Stomach (tissue), 8 donors: ENCODE measurements at regions not wholly inside any gene's neighbourhood (a gene's known extent, or its start where the extent isn't known, plus 50 kb on each side); places are given as distances from the start of the nearest gene placed in this dataset.

Experiments
- DNase-seq, 2 donors: peaks; one replicate each; pipeline versions ENCODE4 v3.0.0 to v3.0.0-alpha.2; 2013 to 2019
- H3K27ac ChIP-seq, 5 donors: fragments of 200-600 bp in 4 of 5; sonication (generic) in 4 of 5; one replicate each; pipeline ENCODE4 v1.5.1; 2013 to 2019; ENCODE audit warnings: mild to moderate bottlenecking in 1 of 5, moderate library complexity in 1 of 5
- H3K27me3 ChIP-seq, 3 donors: fragments of 200-600 bp; sonication (generic); one replicate each; pipeline ENCODE4 v1.5.1; 2017 to 2019; ENCODE audit warnings: mixed run types in 1 of 3
- H3K36me3 ChIP-seq, 4 donors: fragments of 200-600 bp; sonication (generic); 1 replicate in 3 of 4; 2 replicates in 1 of 4; pipeline ENCODE4 v1.5.1; 2016 to 2019
- H3K4me1 ChIP-seq, 4 donors: fragments of 200-600 bp; sonication (generic); one replicate each; pipeline ENCODE4 v1.5.1; 2016 to 2019
- H3K4me3 ChIP-seq, 4 donors: fragments of 200-600 bp; sonication (generic) in 3 of 4; one replicate each; pipeline ENCODE4 v1.5.1; 2016 to 2019; ENCODE audit warnings: mild to moderate bottlenecking in 1 of 4
- H3K9me3 ChIP-seq, 4 donors: fragments of 200-600 bp; sonication (generic); one replicate each; pipeline ENCODE4 v1.5.1; 2016 to 2019
- CTCF ChIP-seq, 7 experiments: fragments of 450-650 bp in 4 of 7; fragments of 200-600 bp in 3 of 7; sonication (generic) in 3 of 7; IDR thresholded peaks; one replicate each; pipeline ENCODE4 v1.5.1; 2016 to 2019; ENCODE audit warnings: antibody characterized with exemption in 7 of 7, control low read depth in 2 of 7, mild to moderate bottlenecking in 1 of 7
- EP300 ChIP-seq: sonication (generic); formaldehyde crosslinking; IDR thresholded peaks from one replicate; pipeline ENCODE4 v1.6.1; 2017; ENCODE audit warnings: antibody characterized with exemption
- POLR2A ChIP-seq, 4 donors: fragments of 450-650 bp; IDR thresholded peaks; one replicate each; pipeline ENCODE4 v1.6.1; 2016; ENCODE audit warnings: antibody characterized with exemption in 4 of 4, control low read depth in 2 of 4, mild to moderate bottlenecking in 1 of 4, moderate library complexity in 1 of 4
- POLR2AphosphoS5 ChIP-seq, 3 donors: sonication (generic); formaldehyde crosslinking; IDR thresholded peaks; one replicate each; pipeline ENCODE4 v1.6.1; 2016; ENCODE audit warnings: antibody characterized with exemption in 3 of 3
- WGBS, 5 donors: extraction: QIAGEN DNeasy Blood & Tissue Kit in 3 of 5; methylation state at CpG; one replicate each; pipeline versions ENCODE4 v1.1.5 to v1.1.7; 2013 to 2018; 5-methylcytosine and 5-hydroxymethylcytosine counted together
- intact Hi-C: fragments of 100-400 bp; cut with DNase I; formaldehyde crosslinking; loops from one replicate; pipeline ENCODE4 v1.15.1; 2023; ENCODE audit warnings: low total_unique reads
- donor health status: healthy with polysubstance abuse.
- donor health status: Bipolar disorder and iron deficiency.
- donor health status: healthy.

DNA sequence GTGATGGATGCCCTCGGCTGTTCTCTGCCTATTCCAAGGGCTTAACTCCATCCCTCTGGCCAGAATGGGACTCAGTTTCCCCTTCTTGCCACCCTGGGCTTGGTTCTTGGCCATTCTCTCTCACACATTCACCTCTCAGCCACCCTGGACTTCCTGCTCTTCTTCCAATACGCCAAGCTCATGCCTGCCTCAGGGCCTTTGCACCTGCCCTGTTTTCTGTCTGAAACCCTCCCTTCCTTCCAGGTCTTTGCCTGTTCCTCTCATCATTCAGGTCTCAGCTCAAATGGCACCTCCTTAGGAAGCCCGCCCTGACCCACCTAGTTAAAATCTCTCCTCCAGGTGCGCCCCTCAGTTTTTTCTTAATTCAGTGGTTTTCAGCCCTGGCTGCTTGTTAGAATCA, 76.6 kb upstream of the TP53I11 start:
- Histone ChIP-seq H3K36me3 (no peaks in the 10 kb centered on the region), H3K9me3 (no peaks in the 10 kb centered on the region), H3K27me3 (no peaks in the 10 kb centered on the region), H3K4me3 (no peak overlapping the region), H3K27ac (no peak overlapping the region), H3K4me1 (peaks cover 0 to 6% (median under 1%) of the 10 kb centered on the region in 4 donors)
- DNase-seq, result no peak
- intact Hi-C loops, result no loop called here
- TF ChIP-seq POLR2AphosphoS5 (IDR thresholded peaks at IDR 0.05) (no peak), POLR2A (IDR thresholded peaks at IDR 0.05) (no peak), CTCF (IDR thresholded peaks at IDR 0.05) (no peak), EP300 (no peak)
- WGBS, 5 donors, result 92 to 99% (median 94%) methylated on average over 4 of the region's 4 CpGs

DNA sequence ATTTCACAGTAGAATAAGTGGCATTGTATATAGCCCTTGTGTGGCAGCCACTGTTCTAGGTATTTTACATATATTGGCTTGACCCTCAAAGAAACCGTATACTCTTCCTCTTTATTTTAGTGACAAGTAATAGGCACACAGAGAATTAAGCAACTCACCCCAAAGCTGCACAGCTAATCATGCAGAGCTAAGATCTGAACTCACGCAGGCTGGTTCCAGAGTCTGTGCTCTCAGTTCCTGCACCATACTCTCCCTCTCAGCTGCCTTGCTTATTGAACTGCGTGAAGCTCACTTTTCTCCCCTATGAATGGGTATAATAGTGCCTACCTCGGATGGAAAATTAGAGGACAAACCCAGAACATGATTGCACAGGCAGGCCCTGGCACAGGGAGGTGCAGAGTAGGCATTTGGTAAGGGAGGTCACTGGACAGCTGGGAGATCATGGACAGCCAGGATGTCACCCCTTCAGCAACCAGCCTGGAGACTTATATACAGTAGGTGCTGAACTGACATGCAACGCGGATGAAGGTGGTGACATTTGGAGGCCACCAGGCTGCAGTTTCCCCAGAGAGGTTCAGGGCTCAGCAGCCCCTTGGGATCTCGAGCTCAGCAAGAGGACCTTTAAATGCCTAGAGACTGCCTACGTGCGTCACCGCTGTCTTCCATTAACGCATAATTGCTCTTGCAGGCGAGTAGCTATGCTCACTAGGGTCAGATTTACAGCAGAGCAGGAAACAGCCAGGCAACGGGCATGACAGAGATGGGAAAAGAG, 78.4 kb upstream of the TP53I11 start:
- intact Hi-C loops, result no loop called here
- TF ChIP-seq CTCF (IDR thresholded peaks at IDR 0.05) (no peak), POLR2A (IDR thresholded peaks at IDR 0.05) (no peak), POLR2AphosphoS5 (IDR thresholded peaks at IDR 0.05) (no peak), EP300 (no peak)
- H3K4me3 ChIP-seq, result no peak overlapping the region
- peak in 1 of 2 donors; percentile 48 for DNase-seq
- no peak overlapping the region for H3K27ac ChIP-seq
- no peaks in the 10 kb centered on the region for H3K9me3 ChIP-seq
- no peaks in the 10 kb centered on the region for H3K36me3 ChIP-seq
- 80 to 87% (median 85%) methylated on average over 11 to 13 of the region's 13 CpGs for WGBS, 5 donors
- no peaks in the 10 kb centered on the region for H3K4me1 ChIP-seq
- no peaks in the 10 kb centered on the region for H3K27me3 ChIP-seq

DNA sequence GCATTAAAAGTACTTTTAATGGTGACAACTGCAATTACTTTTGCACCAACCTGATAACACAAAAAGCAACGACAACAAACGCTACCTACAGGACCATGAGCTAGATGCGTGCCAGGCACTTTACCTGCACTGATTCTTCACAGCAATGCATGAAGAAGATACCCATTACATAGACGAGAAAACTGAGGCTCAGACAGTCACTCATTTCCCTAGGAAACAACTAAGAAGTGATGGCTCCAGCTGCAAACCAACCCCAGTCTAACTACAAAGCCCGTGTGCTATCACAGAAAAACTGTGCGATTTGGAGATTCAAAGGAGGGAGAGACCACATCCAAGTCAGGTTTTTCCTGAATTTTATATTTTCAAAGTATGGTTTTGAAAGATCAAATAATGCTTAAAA, 80.1 kb upstream of the TP53I11 start:
- Histone ChIP-seq H3K27ac (no peak overlapping the region), H3K36me3 (no peaks in the 10 kb centered on the region), H3K4me3 (no peak overlapping the region), H3K9me3 (no peaks in the 10 kb centered on the region), H3K4me1 (no peaks in the 10 kb centered on the region), H3K27me3 (no peaks in the 10 kb centered on the region)
- intact Hi-C loops, result no loop called here
- peak in 1 of 2 donors; percentile 1 for DNase-seq
- TF ChIP-seq EP300 (no peak), POLR2A (IDR thresholded peaks at IDR 0.05) (no peak), CTCF (IDR thresholded peaks at IDR 0.05) (no peak), POLR2AphosphoS5 (IDR thresholded peaks at IDR 0.05) (no peak)
- WGBS, 5 donors, result 72 to 79% (median 78%) methylated on average over 6 of the region's 6 CpGs

DNA sequence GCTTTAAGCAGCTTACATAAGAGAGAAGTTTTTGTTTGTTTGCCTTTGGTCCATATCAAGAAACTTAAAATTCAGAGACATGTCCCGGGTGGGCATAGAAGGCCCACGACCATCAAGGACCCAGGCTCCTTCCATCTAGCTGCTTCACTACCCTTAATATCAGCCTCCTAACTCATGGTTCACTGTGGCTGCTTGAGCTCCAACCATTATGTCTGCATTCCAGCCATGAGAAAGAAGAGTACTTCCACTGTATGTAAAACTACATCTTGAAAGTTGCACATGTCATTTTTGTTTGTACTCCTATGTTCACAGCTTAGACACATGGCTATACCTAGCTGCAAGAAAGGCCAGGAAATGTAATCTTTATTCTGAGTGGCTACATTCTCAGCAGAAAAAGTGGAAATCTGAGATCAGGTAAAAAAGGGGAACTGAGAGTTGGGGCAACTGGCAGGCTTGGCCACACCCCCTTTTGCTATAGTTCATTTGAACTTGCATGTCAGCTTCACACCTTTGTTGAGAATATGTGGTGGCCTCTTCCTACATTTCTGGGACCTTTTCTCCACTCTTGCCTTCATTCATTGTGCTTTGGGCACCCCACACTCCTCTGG, 81.3 kb upstream of the TP53I11 start:
- no peak for TF ChIP-seq POLR2AphosphoS5 (IDR thresholded peaks at IDR 0.05)
- no peak for TF ChIP-seq CTCF (IDR thresholded peaks at IDR 0.05)
- TF ChIP-seq EP300, result no peak
- TF ChIP-seq POLR2A (IDR thresholded peaks at IDR 0.05), result no peak
- Histone ChIP-seq H3K27me3 (no peaks in the 10 kb centered on the region), H3K36me3 (no peaks in the 10 kb centered on the region), H3K4me1 (no peaks in the 10 kb centered on the region), H3K27ac (no peak overlapping the region), H3K9me3 (no peaks in the 10 kb centered on the region), H3K4me3 (no peak overlapping the region)
- WGBS, 5 donors, result 92 to 96% (median 94%) methylated on average over 2 of the region's 2 CpGs
- peak in 1 of 2 donors; percentile 21 for DNase-seq
- intact Hi-C loops, result no loop called here
